ENCODE measurements at regions not wholly inside any gene's neighbourhood (a gene's known extent, or its start where the extent isn't known, plus 50 kb on each side); places are given as distances from the start of the nearest gene placed in this dataset.

DNA sequence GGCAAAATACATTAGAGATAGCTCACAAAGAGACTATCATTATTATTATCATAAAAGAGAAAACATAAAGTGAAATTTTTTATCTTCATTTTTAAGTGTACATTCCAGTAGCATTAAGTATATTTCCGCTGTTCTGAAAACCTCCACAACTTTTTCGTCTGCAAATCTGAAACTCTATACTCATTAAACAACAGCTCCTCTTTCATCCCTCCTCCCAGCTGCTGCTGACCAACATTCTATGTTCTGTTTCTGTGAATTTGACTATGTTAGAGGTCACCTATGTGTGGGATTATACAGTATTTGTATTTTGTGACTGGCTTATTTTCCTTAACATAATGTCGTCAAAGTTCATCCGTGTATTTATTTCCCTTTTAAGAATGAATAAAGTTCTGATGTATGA lies 429.3 kb upstream of the TPK1 start:
- Histone ChIP-seq H3K27ac (no peak overlapping the region), H3K9me3 (ENCODE audit: severe bottlenecking) (no peaks in the 10 kb centered on the region), H3K4me3 (ENCODE audit: low read depth, low read length) (no peak overlapping the region), H3K27me3 (ENCODE audit: insufficient read depth, low read depth, severe bottlenecking) (no peaks in the 10 kb centered on the region), H3K36me3 (no peaks in the 10 kb centered on the region)
- DNase-seq: no peak
- TF ChIP-seq, protein P1, sequence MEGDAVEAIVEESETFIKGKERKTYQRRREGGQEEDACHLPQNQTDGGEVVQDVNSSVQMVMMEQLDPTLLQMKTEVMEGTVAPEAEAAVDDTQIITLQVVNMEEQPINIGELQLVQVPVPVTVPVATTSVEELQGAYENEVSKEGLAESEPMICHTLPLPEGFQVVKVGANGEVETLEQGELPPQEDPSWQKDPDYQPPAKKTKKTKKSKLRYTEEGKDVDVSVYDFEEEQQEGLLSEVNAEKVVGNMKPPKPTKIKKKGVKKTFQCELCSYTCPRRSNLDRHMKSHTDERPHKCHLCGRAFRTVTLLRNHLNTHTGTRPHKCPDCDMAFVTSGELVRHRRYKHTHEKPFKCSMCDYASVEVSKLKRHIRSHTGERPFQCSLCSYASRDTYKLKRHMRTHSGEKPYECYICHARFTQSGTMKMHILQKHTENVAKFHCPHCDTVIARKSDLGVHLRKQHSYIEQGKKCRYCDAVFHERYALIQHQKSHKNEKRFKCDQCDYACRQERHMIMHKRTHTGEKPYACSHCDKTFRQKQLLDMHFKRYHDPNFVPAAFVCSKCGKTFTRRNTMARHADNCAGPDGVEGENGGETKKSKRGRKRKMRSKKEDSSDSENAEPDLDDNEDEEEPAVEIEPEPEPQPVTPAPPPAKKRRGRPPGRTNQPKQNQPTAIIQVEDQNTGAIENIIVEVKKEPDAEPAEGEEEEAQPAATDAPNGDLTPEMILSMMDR (IDR thresholded peaks at IDR 0.05; ENCODE audit: low read depth, low read length): no peak

DNA sequence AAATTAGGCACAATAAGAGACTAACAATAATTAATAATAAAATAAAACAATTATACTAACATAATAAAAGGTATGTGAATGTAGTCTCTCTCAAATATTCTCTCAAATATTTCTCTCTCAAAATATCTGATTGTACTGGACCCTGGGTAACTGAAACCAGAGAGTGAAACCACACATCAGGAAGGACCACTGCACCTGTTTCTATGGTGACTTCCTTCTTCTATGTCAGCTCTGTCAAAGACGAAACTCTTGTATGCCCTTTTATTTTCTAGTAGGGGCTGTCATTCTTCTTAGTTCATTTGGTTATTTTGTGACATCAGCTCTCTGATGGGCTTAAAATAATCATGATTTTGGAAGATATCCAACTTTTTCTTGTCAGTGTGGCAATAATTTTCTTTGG lies 428.0 kb upstream of the TPK1 start:
- no peaks in the 10 kb centered on the region for H3K36me3 ChIP-seq
- H3K27me3 ChIP-seq (ENCODE audit: insufficient read depth, low read depth, severe bottlenecking): no peaks in the 10 kb centered on the region
- H3K27ac ChIP-seq: no peak overlapping the region
- H3K9me3 ChIP-seq (ENCODE audit: severe bottlenecking): no peaks in the 10 kb centered on the region
- TF ChIP-seq, protein P1 (IDR thresholded peaks at IDR 0.05; ENCODE audit: low read depth, low read length): no peak
- no peak for DNase-seq
- no peak overlapping the region for H3K4me3 ChIP-seq (ENCODE audit: low read depth, low read length)

DNA sequence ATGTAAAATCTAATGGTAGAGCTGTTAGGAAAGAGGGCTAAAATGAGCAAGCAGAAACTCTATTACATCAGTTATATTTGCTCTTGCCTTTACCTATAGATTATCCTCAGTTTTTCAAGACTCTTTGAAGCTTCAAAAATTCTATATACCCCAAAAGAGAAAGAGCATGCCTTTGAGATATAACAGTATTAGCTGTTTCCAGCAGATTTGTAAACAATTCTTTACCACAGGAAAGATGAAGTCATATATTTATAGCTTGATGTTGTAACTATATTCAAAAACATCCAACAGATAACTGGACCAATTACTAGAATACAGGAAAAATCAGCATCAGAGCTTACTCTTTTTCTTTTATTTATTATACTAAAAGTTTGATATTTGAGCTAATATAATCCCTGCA lies 416.2 kb upstream of the TPK1 start:
- no peaks in the 10 kb centered on the region for H3K36me3 ChIP-seq
- H3K9me3 ChIP-seq (ENCODE audit: severe bottlenecking): no peaks in the 10 kb centered on the region
- DNase-seq: no peak
- no peaks in the 10 kb centered on the region for H3K27me3 ChIP-seq (ENCODE audit: insufficient read depth, low read depth, severe bottlenecking)
- TF ChIP-seq, protein P1 (IDR thresholded peaks at IDR 0.05; ENCODE audit: low read depth, low read length): no peak
- H3K4me3 ChIP-seq (ENCODE audit: low read depth, low read length): no peak overlapping the region
- no peak overlapping the region for H3K27ac ChIP-seq

DNA sequence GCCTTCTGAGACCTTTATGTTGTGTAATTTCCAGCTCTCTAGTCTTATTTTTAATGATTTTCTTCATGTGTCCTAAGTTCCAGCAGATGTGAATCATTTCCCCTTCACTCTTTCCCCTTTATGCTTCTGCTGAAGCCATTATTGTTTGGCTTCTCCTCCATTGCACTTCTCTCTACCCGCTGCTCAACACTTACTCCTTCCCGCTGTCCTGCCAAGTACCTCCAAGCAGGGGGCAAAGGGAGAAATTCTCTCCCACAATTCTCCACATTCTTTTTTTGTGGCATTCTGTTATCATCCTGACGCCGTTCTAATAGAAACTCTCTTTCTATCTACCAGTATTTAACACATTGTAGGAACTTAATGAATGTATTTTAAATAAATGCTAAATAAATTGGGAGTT lies 388.9 kb upstream of the TPK1 start:
- Histone ChIP-seq H3K4me3 (ENCODE audit: low read depth, low read length) (no peak overlapping the region), H3K9me3 (ENCODE audit: severe bottlenecking) (no peaks in the 10 kb centered on the region), H3K27me3 (ENCODE audit: insufficient read depth, low read depth, severe bottlenecking) (no peaks in the 10 kb centered on the region), H3K27ac (no peak overlapping the region), H3K36me3 (no peaks in the 10 kb centered on the region)
- TF ChIP-seq, protein P1 (IDR thresholded peaks at IDR 0.05; ENCODE audit: low read depth, low read length): no peak
- no peak for DNase-seq

DNA sequence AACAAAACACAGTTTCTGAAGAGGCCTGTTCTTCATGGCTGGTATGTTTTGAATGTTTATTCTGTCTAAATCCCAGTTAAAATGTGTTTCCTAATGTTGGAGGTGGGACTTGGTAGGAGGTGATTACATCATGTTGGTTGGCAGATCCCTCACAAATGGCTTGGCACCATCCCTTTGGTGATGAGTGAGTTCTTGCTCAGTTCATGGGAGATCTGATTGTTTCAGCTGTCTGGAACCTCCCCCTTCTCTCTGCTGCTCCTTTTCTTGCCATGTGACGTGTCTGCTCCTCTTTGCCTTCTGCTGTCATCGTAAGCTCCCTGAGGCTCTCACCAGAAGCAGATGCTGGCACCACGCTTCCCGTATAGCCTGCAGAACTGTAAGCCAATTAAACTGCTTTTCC lies 383.6 kb upstream of the TPK1 start:
- Histone ChIP-seq H3K4me3 (ENCODE audit: low read depth, low read length) (no peak overlapping the region), H3K9me3 (ENCODE audit: severe bottlenecking) (no peaks in the 10 kb centered on the region), H3K27me3 (ENCODE audit: insufficient read depth, low read depth, severe bottlenecking) (no peaks in the 10 kb centered on the region), H3K27ac (no peak overlapping the region), H3K36me3 (no peaks in the 10 kb centered on the region)
- TF ChIP-seq, protein P1 (IDR thresholded peaks at IDR 0.05; ENCODE audit: low read depth, low read length): no peak
- no peak for DNase-seq

DNA sequence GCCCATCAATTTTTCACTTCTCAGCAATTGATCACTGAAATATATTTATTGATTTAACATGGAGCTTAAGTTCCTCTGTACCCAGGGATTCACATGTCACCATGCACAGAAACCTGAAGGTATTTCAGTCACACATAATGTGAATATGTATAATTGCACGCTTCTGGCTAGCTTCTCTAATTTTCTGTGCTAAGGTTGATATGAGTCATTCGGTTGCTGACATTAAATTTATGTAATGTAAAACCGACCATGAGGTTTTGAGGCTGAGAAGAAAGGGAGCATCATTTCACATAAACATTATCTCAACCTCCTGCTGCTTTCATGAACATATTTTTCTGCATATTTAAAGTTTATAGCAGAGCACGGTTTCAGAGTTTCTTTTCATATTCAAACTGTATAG lies 381.0 kb upstream of the TPK1 start:
- H3K9me3 ChIP-seq (ENCODE audit: severe bottlenecking): no peaks in the 10 kb centered on the region
- no peak overlapping the region for H3K4me3 ChIP-seq (ENCODE audit: low read depth, low read length)
- DNase-seq: no peak
- TF ChIP-seq, protein P1 (IDR thresholded peaks at IDR 0.05; ENCODE audit: low read depth, low read length): no peak
- H3K36me3 ChIP-seq: no peaks in the 10 kb centered on the region
- H3K27me3 ChIP-seq (ENCODE audit: insufficient read depth, low read depth, severe bottlenecking): no peaks in the 10 kb centered on the region
- H3K27ac ChIP-seq: no peak overlapping the region

Data from WERI-Rb-1 (cell line).